ENCODE measurements at regions not wholly inside any gene's neighbourhood (a gene's known extent, or its start where the extent isn't known, plus 50 kb on each side); places are given as distances from the start of the nearest gene placed in this dataset.
A peak's percentile ranks its signal among the peaks of the same experiment; 100 is the strongest.
"Not testable (repeated sequence)": the region's sequence is repeated elsewhere in the genome, so short reads cannot be mapped to it uniquely, and the experiment has no call there.

- no peak for DNase-seq
These were observed 220.7 kb downstream of the TACR3 start for GRCh38 chr4:103499094-103499493.

GRCh38 chr4:103498161-103499070 lies 221.4 kb downstream of the TACR3 start:
- DNase-seq: peak in 2 of 58 donors; percentile 4 to 5

- no peak for DNase-seq
These were observed 222.1 kb downstream of the TACR3 start for GRCh38 chr4:103497692-103498091.

- no peak for DNase-seq
These were observed 223.0 kb downstream of the TACR3 start for GRCh38 chr4:103496800-103497199.

- no peak for DNase-seq
These were observed 226.2 kb downstream of the TACR3 start for GRCh38 chr4:103493450-103494159.

- DNase-seq: not testable (repeated sequence)
These were observed 234.5 kb downstream of the TACR3 start for GRCh38 chr4:103485296-103485695.

- DNase-seq: no peak
These were observed 235.3 kb downstream of the TACR3 start for GRCh38 chr4:103484521-103484920.

GRCh38 chr4:103482893-103483292 lies 236.9 kb downstream of the TACR3 start:
- DNase-seq: no peak

- no peak for DNase-seq
These were observed 237.3 kb downstream of the TACR3 start for GRCh38 chr4:103482471-103482870.

- no peak for DNase-seq
These were observed 241.1 kb downstream of the TACR3 start for GRCh38 chr4:103478734-103479133.

GRCh38 chr4:103478210-103478609 lies 241.6 kb downstream of the TACR3 start:
- DNase-seq: no peak

- DNase-seq: no peak
These were observed 259.4 kb upstream of the CENPE start for GRCh38 chr4:103457566-103457965.

GRCh38 chr4:103451341-103451740 lies 253.2 kb upstream of the CENPE start:
- DNase-seq: no peak

- DNase-seq: no peak
These were observed 252.6 kb upstream of the CENPE start for GRCh38 chr4:103450693-103451092.

- DNase-seq: no peak
These were observed 251.3 kb upstream of the CENPE start for GRCh38 chr4:103449296-103450023.

GRCh38 chr4:103445377-103445776 lies 247.2 kb upstream of the CENPE start:
- no peak for DNase-seq

GRCh38 chr4:103443324-103443723 lies 245.2 kb upstream of the CENPE start:
- DNase-seq: no peak

- no peak for DNase-seq
These were observed 231.1 kb upstream of the CENPE start for GRCh38 chr4:103429283-103429682.

- no peak for DNase-seq
These were observed 227.3 kb upstream of the CENPE start for GRCh38 chr4:103425406-103425805.

- DNase-seq: no peak
These were observed 226.7 kb upstream of the CENPE start for GRCh38 chr4:103424853-103425252.

GRCh38 chr4:103423261-103423660 lies 225.1 kb upstream of the CENPE start:
- DNase-seq: no peak
